Ascending aorta (tissue), 2 donors: ENCODE measurements at regions not wholly inside any gene's neighbourhood (a gene's known extent, or its start where the extent isn't known, plus 50 kb on each side); places are given as distances from the start of the nearest gene placed in this dataset.

Experiments
- DNase-seq, 2 donors: peaks; one replicate each; pipeline ENCODE4 v3.0.0-alpha.2; 2019; ENCODE audit warnings: low spot score in 2 of 2
- H3K27ac ChIP-seq, 2 donors: fragments of 200-600 bp; sonication (generic); one replicate each; pipeline ENCODE4 v1.5.1; 2016 to 2017; ENCODE audit warnings: mild to moderate bottlenecking in 1 of 2
- H3K27me3 ChIP-seq: fragments of 200-600 bp; sonication (generic); one replicate; pipeline ENCODE4 v1.5.1; 2017
- H3K36me3 ChIP-seq, 2 donors: fragments of 200-600 bp; sonication (generic); one replicate each; pipeline ENCODE4 v1.5.1; 2016
- H3K4me1 ChIP-seq, 2 donors: fragments of 200-600 bp; sonication (generic); one replicate each; pipeline ENCODE4 v1.5.1; 2016 to 2017; ENCODE audit warnings: mild to moderate bottlenecking in 1 of 2
- H3K4me3 ChIP-seq, 2 donors: fragments of 200-600 bp; sonication (generic); one replicate each; pipeline ENCODE4 v1.5.1; 2016 to 2017; ENCODE audit warnings: mild to moderate bottlenecking in 1 of 2
- H3K9me3 ChIP-seq, 2 donors: fragments of 200-600 bp; sonication (generic); one replicate each; pipeline ENCODE4 v1.5.1; 2016
- intact Hi-C: fragments of 100-400 bp; cut with DNase I; formaldehyde crosslinking; loops from one replicate; pipeline ENCODE4 v1.15.1; 2023
- TF ChIP-seq, protein P1 (sequence below), 3 experiments: fragments of 200-600 bp in 2 of 3; fragments of 450-650 bp in 1 of 3; sonication (generic) in 2 of 3; IDR thresholded peaks; one replicate each; pipeline ENCODE4 v1.5.1; 2016 to 2019; ENCODE audit warnings: antibody characterized with exemption in 3 of 3, mild to moderate bottlenecking in 1 of 3, moderate library complexity in 1 of 3

- H3K27ac ChIP-seq, result no peak overlapping the region
- H3K36me3 ChIP-seq, result no peaks in the 10 kb centered on the region
- H3K27me3 ChIP-seq, result no peaks in the 10 kb centered on the region
- no peaks in the 10 kb centered on the region for H3K9me3 ChIP-seq
- H3K4me1 ChIP-seq, result no peaks in the 10 kb centered on the region
- H3K4me3 ChIP-seq, result no peak overlapping the region
- no peak for DNase-seq
- intact Hi-C loops, result no loop called here
- TF ChIP-seq, protein P1, sequence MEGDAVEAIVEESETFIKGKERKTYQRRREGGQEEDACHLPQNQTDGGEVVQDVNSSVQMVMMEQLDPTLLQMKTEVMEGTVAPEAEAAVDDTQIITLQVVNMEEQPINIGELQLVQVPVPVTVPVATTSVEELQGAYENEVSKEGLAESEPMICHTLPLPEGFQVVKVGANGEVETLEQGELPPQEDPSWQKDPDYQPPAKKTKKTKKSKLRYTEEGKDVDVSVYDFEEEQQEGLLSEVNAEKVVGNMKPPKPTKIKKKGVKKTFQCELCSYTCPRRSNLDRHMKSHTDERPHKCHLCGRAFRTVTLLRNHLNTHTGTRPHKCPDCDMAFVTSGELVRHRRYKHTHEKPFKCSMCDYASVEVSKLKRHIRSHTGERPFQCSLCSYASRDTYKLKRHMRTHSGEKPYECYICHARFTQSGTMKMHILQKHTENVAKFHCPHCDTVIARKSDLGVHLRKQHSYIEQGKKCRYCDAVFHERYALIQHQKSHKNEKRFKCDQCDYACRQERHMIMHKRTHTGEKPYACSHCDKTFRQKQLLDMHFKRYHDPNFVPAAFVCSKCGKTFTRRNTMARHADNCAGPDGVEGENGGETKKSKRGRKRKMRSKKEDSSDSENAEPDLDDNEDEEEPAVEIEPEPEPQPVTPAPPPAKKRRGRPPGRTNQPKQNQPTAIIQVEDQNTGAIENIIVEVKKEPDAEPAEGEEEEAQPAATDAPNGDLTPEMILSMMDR (IDR thresholded peaks at IDR 0.05), result no peak
Observed at GRCh38 chr12:23428758-23429157, 520.7 kb downstream of the SOX5 start.

DNA sequence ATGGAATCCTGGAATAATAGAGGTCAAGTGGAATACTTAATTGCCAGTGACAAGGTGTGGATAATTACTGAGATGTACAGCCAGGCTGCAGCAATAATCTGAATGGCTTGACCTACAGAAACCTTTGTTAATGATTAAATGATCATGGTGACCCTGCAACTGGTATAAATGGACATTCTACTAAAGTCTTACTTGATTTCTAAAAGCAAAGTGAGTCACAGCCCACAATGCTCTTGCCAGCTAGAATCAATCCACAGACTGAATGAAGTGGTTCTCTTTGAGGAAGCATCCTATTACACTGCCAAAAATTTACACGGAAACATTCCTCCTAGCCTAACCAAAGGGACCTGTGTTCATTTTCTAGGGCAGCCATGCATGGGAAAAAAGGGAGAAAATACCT is 518.5 kb downstream of the SOX5 start:
- H3K4me3 ChIP-seq, result no peak overlapping the region
- intact Hi-C loops, result no loop called here
- TF ChIP-seq, protein P1 (IDR thresholded peaks at IDR 0.05), result no peak
- no peaks in the 10 kb centered on the region for H3K4me1 ChIP-seq
- H3K27me3 ChIP-seq, result no peaks in the 10 kb centered on the region
- H3K36me3 ChIP-seq, result no peaks in the 10 kb centered on the region
- DNase-seq, result no peak
- no peaks in the 10 kb centered on the region for H3K9me3 ChIP-seq
- H3K27ac ChIP-seq, result no peak overlapping the region

DNA sequence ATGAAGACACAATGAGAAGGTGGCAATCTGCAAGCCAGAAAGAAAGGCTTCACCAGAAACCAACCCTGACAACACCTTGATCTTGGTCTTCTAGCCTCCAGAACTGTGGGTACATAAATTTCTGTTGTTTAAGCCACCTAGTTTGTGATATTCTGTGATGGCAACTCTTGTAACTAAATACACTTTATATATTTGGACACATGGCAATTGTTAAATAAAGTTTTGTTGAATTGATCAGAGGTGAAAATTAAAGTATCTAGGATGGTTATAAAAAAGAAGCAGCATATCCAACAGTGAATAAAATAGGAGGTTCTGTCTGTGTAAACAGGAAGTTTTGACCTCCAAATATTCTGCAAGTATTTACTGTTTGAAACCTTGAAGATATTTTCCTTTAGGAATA is 516.3 kb downstream of the SOX5 start:
- DNase-seq, result no peak
- no peak overlapping the region for H3K4me3 ChIP-seq
- no peaks in the 10 kb centered on the region for H3K36me3 ChIP-seq
- H3K9me3 ChIP-seq, result no peaks in the 10 kb centered on the region
- intact Hi-C loops, result no loop called here
- H3K27me3 ChIP-seq, result no peaks in the 10 kb centered on the region
- TF ChIP-seq, protein P1 (IDR thresholded peaks at IDR 0.05), result no peak
- no peak overlapping the region for H3K27ac ChIP-seq
- no peaks in the 10 kb centered on the region for H3K4me1 ChIP-seq

DNA sequence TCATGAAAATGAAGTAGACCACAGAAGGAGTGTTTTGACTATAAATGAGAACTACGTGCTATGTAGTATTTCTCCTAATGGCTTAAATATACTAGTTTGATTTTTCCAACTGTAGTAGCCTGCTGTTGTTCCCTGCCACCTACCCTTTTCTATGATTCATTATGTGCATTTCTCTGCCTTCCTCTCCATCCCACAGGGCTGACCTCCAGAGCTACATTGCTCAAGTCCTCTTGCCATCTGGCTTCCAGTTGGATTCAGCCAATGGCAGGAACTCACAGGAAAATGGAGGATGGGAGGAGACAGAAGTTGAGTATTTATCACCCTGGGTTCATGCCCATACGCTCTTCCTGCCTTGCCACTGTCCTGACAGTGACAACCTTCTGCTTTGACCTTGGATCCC is 515.3 kb downstream of the SOX5 start:
- no peaks in the 10 kb centered on the region for H3K9me3 ChIP-seq
- no peak for DNase-seq
- TF ChIP-seq, protein P1 (IDR thresholded peaks at IDR 0.05), result no peak
- H3K27ac ChIP-seq, result no peak overlapping the region
- no peak overlapping the region for H3K4me3 ChIP-seq
- intact Hi-C loops, result no loop called here
- H3K27me3 ChIP-seq, result no peaks in the 10 kb centered on the region
- no peaks in the 10 kb centered on the region for H3K4me1 ChIP-seq
- no peaks in the 10 kb centered on the region for H3K36me3 ChIP-seq

- Histone ChIP-seq H3K27me3 (no peaks in the 10 kb centered on the region), H3K36me3 (no peaks in the 10 kb centered on the region), H3K4me1 (no peaks in the 10 kb centered on the region), H3K9me3 (no peaks in the 10 kb centered on the region), H3K4me3 (no peak overlapping the region), H3K27ac (no peak overlapping the region)
- intact Hi-C loops, result no loop called here
- TF ChIP-seq, protein P1 (IDR thresholded peaks at IDR 0.05), result no peak
- no peak for DNase-seq
Observed at GRCh38 chr12:23446746-23447145, 502.7 kb downstream of the SOX5 start.

GRCh38 chr12:23450810-23451209 is 498.7 kb downstream of the SOX5 start:
- Histone ChIP-seq H3K36me3 (no peaks in the 10 kb centered on the region), H3K27ac (no peak overlapping the region), H3K9me3 (no peaks in the 10 kb centered on the region), H3K4me3 (no peak overlapping the region), H3K4me1 (no peaks in the 10 kb centered on the region), H3K27me3 (no peaks in the 10 kb centered on the region)
- DNase-seq, result no peak
- TF ChIP-seq, protein P1 (IDR thresholded peaks at IDR 0.05), result no peak
- intact Hi-C loops, result no loop called here
